Ammon's horn (tissue), 1 donor: ENCODE measurements at regions not wholly inside any gene's neighbourhood (a gene's known extent, or its start where the extent isn't known, plus 50 kb on each side); places are given as distances from the start of the nearest gene placed in this dataset.
"Not testable (repeated sequence)": the region's sequence is repeated elsewhere in the genome, so short reads cannot be mapped to it uniquely, and the experiment has no call there.

Experiments
- DNase-seq: peaks from one replicate; pipeline ENCODE4 v3.0.0-alpha.2; 2016; ENCODE audit warnings: low spot score

DNA sequence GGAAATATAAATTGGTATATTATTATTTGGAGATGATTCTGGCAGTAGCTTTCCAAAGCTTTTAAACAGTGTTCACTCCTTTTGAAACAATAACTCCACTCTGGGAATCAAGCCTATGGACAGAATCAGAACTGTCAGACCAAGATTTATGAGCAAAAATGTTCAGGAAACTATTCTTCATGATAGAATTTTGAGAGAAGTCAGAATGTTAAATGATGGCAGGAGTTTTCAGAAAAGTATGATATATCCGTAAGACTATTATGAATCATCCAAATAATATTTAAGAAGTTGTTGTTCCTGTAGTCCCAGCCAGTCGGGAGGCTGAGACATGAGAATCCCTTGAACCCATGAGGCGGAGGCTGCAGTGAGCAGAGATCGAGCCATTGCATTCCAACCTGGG, 50.5 kb upstream of the ADGRG2 start:
- DNase-seq, result no peak

DNA sequence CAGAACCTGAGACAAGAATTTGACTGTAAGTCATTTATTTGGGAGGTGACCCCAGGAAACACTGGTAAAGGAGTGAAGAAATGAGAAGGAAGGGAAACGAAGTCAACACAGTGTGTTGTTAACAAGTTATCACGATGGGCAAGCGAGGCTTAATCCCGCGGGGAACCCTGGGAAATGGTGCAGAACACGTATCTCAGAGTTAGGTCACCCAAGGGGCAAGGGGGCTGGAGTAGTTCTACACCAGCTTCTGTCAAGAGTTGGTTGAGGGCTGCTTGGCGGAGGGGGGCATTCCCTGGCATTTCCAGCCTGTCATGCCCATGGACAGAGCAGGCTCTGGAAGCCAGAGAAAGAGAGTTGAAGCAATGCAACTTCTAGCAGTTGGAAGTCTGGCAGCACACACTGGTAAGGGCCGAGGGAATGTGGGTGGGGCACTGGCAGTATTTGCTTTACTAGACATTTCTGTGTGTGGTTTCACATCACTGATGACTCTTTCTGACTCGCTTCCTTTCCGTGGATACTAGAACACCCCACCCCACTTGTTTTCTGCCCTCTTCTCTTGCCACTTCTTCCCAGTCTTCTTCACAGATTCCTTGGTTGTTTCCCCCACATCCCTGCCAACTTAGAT, 52.2 kb upstream of the ADGRG2 start:
- no peak for DNase-seq

DNA sequence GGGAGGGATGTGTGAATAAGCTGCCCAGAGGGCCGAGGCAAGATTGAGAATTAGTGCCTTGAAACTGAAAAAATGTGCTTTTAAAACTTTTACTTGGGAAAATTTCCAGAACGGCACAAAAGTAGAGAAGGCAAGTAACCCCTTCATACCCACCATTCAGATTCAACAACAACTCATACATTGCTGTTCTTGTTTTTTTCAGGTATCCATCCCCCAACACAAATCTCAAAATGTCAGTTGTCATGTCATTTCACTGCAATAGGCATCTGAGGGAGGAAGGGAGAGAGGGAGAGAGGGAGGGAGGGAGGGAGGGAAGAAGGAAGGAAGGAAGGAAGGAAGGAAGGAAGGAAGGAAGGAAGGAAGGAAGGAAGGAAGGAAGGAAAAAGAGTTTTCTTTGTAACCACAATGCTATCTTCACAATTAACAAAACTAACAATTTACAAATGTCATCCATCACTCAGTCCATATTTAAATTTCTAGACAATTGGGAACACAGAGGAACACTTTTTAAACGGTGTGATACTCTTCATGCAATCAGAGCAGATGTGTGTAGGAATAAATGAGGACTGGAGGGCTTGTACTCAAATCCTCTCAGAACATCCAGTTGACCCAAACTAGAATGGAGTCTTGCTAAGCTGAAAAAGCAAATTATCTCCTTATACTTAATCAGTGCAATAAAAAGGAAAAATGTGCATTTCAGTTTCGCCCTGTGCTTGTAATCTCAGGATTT, 54.8 kb upstream of the ADGRG2 start:
- DNase-seq, result no peak

DNA sequence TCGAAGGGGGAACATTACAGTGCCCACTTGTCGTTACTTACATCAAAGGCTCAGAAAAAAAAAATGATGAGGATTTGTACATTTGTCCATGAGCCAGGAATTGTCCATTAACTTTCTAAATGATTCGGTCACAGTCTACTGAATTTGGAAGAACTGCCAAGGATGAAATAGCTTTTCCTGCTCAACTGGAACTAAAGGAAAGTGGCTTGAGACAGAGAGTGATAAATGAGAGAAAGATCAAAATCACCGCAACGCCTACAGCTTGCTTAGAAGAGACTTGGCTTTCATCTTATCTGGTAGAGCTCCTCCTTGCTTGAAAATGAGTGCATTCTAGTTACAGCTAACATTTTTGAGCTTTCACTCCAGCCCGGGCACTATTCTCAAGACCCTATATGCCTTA, 55.5 kb upstream of the ADGRG2 start:
- no peak for DNase-seq

GRCh38 chrX:19178402-19178801, 56.1 kb upstream of the ADGRG2 start:
- no peak for DNase-seq

DNA sequence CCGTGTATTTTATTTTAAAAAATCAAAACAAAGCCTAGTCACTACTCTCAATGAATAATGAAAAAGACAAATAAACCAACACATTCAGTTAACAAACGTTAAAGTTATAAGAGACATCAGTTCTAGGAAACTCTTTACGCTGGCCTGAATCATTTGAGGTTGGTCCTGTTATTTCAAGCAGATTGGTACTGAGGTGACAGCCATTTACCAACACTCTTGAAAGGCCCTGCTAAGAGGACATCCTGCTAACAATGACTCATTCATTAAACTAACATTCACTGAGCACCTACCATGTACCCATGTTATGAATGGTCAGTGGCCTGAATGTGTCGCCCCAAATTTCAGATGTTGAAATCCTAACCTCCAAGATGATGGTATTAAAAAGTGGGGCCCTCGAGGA, 57.1 kb upstream of the ADGRG2 start:
- DNase-seq, result no peak

- DNase-seq, result no peak
Measured at GRCh38 chrX:19181345-19181744, 59.1 kb upstream of the ADGRG2 start.

GRCh38 chrX:19182785-19183184, 60.5 kb upstream of the ADGRG2 start:
- DNase-seq, result no peak

DNA sequence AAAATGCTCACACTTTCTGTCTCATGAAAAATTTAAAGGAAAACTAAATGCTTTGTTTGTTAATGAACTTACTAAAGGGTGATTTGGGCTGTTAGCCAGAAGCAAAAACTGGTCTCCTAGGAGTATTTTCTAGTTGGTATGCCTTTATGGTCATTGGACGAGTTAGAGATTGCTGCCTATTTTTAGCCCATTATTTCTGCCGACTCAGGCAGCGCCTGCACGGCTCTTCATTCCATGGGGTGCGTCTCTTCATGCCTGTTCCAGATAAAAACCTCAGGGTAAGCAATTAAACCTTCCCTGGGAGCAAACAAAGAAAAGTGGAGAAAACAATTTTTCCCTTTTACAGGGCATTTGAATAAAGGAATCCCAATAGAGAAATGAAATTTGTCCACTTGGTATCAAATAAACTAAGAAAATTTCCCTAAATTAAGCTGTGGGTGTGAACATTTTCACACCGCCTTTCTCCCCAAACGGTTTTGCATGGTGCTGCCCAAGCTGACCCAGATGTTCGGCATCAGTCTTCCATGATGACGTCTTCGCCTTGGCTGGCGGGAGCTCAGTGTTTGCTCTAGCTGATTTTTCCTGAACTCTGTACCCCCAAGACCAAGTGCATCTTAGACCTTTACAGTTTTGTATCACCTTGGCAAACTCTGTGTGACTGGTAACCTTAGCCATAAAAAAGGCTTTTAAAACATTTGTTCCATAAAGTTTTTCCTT, 61.7 kb upstream of the ADGRG2 start:
- DNase-seq, result no peak

DNA sequence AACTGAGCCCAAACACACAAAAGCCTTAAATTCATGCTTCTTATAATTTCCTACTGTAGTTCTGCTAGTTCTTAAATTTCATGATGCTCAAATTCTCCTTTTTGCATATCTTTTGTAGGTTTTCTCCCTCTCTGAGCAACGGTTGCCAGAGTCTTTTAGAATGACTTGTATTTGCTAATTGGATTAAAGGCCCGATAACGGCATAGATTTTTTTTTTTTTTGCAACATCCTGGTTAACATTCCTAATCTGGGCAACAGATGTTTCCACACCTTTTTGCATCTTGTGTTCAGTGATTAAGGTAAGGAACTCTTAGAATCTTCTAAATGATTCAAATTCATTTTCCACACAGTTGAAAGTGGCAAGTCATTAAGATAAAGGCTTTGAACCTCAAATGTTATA, 66.3 kb upstream of the ADGRG2 start:
- no peak for DNase-seq

DNA sequence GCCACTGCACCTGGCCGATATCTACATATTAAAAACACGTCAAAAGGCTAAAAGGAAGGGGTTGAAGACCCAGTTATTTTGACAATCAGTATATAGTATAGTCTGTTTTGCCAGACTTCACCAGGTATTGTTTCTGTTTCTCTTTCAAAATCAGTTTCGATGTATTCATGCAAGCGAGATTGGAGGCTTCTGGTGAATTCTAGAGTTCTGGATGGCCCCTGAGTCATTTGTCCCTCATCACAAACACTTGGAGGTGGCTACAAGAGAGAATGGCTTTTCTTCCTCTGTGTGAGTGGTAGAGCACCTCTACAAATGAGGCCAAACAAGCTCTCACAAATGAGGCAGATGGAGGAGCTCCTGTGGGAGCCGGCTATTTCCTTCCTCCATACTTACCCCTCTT, 68.6 kb upstream of the ADGRG2 start:
- DNase-seq, result no peak

DNA sequence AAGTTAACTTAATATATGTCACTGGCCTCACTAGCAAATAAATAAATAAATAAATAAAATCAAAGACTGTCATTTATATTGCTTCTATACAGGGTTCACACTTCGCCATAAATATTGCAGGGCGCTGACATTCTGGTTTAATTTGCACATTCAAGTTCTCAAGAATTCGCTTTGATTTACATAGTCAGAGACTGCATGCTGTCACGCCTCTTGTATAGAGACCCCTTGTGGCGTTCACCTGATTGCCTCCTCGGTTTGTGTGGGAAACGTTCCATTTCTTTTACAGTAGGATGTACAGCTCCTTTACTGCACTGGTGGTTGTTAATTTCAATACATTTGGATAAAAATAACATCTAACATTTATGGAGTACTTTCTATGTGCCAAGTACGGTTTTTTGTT, 71.3 kb upstream of the ADGRG2 start:
- no peak for DNase-seq

DNA sequence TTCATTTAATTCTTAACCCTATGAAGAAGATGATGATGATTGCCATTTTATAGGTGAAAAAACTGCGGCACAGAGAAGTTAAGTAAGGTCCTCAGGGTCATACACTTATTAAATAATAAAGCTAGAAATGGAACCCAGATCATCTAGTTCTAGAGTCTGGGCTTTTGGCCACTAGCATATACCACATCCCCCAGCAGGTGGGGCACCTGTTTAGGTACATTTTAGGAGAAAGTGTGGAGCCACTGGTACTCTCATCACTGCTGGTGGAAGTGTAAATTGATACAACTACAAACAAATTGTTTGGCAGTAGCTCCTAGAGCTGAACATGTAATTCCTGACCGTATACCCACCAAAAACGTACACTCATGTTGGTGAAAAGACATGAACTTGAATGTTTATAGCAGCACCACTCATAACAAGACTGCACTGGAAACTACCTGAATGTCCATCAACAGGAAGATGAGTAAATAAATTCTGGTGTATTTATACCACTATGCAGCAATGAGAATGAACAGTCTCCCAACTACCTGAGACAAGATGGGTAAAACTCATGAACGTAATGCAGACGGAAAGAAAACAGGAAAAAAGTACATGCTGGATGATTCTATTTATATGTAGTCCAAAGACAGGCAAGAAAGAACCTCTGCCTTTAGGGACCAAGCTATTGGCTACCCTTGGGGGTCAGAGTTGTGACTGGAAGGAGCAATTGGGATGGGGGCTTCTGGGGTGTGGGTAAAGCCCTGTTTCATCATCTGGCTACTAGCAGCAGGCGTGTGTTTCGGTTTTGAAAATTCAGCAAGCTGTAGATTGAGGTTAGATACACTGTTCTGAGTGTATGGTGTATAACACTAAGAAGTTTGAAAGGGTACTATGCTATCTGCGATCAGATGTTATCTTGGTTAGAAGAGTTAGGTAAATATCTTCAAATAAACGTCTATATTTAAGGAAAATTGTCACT, 72.3 kb upstream of the ADGRG2 start:
- DNase-seq, result no peak

- peak; percentile 2 for DNase-seq
Measured at GRCh38 chrX:19195243-19195610, 73.0 kb upstream of the ADGRG2 start.

GRCh38 chrX:19198473-19198872, 76.2 kb upstream of the ADGRG2 start:
- DNase-seq, result no peak

- no peak for DNase-seq
Measured at GRCh38 chrX:19202171-19202570, 79.9 kb upstream of the ADGRG2 start.

- DNase-seq, result no peak
Measured at GRCh38 chrX:19204636-19205035, 82.4 kb upstream of the ADGRG2 start.

DNA sequence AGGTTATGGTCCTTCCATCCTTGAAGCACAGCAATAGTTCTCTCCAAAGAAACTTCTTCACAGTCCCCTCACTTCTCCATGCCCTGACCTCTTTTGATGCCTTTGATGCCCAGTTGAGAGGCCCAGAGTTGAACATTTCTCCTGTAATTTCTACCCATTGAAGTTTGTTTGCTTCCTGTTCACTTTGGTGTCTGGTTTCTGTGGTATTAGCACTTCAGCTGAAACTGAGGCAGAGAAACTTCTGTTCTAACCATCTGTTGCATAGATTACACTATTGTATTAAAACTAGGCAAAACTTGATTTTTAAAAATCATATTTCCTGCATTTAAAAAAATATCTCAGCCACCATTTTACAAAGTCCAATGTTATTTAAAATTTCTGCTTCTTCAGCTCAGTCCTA, 89.8 kb upstream of the ADGRG2 start:
- DNase-seq, result no peak

- no peak for DNase-seq
Measured at GRCh38 chrX:19213610-19214152, 91.4 kb upstream of the ADGRG2 start.

GRCh38 chrX:19214311-19214710, 92.0 kb upstream of the ADGRG2 start:
- DNase-seq, result no peak

GRCh38 chrX:19225909-19226308, 103.6 kb upstream of the ADGRG2 start:
- peak; percentile 21 for DNase-seq

GRCh38 chrX:19229896-19230295, 107.6 kb upstream of the ADGRG2 start:
- DNase-seq, result not testable (repeated sequence)
